Lower leg skin (tissue), 3 donors: ENCODE measurements at regions not wholly inside any gene's neighbourhood (a gene's known extent, or its start where the extent isn't known, plus 50 kb on each side); places are given as distances from the start of the nearest gene placed in this dataset.

Experiments used
- POLR2A ChIP-seq, 2 donors: fragments of 450-650 bp; IDR thresholded peaks; one replicate each; pipeline ENCODE4 v1.6.1; 2016 to 2017; ENCODE audit warnings: antibody characterized with exemption in 2 of 2, mild to moderate bottlenecking in 1 of 2, moderate library complexity in 1 of 2
- TF ChIP-seq, protein P1 (sequence below), 3 donors: fragments of 450-650 bp; IDR thresholded peaks; one replicate each; pipeline ENCODE4 v1.5.1; 2016; ENCODE audit warnings: antibody characterized with exemption in 3 of 3, mild to moderate bottlenecking in 3 of 3, moderate library complexity in 2 of 3

DNA sequence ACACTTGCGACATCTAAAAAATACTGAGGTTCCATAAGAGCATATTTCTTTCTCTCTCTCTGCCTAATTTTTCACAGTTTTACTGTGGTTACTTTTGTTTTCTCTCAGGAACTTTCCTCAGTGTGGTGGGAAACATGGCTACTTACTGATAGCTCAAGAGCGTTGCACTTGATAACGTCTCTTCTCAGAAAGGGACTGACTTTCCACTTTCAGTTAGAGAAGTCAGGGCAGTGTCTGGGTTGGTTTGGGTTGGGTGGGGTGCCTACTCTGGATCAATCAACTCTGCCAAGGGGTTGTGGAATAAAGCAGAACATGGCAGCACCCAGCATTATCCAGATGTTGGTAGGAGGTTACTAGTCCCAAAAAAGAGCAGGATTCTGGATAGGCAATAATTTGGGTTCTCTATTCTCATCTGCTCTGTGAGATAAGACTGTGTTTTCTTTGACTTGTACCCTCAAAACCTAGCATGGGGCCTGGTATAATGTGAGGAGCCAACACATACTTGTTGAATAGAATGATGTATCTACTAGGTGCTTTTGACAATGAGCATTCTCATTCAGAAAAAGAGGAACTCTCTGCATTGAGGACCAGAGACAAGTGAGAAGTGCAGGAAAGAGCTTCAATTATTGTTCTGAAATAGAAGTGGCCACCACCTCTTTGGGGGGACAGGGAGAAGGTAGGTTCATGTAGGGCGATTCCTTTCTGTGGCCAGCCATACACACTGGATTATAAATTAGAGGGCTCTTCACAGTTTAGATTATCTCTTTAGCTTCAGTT is 315.7 kb downstream of the REEP3 start:
- TF ChIP-seq, protein P1, sequence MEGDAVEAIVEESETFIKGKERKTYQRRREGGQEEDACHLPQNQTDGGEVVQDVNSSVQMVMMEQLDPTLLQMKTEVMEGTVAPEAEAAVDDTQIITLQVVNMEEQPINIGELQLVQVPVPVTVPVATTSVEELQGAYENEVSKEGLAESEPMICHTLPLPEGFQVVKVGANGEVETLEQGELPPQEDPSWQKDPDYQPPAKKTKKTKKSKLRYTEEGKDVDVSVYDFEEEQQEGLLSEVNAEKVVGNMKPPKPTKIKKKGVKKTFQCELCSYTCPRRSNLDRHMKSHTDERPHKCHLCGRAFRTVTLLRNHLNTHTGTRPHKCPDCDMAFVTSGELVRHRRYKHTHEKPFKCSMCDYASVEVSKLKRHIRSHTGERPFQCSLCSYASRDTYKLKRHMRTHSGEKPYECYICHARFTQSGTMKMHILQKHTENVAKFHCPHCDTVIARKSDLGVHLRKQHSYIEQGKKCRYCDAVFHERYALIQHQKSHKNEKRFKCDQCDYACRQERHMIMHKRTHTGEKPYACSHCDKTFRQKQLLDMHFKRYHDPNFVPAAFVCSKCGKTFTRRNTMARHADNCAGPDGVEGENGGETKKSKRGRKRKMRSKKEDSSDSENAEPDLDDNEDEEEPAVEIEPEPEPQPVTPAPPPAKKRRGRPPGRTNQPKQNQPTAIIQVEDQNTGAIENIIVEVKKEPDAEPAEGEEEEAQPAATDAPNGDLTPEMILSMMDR (IDR thresholded peaks at IDR 0.05), result no peak
- no peak for TF ChIP-seq POLR2A (IDR thresholded peaks at IDR 0.05)
